Liver (tissue), 3 donors: ENCODE measurements at regions not wholly inside any gene's neighbourhood (a gene's known extent, or its start where the extent isn't known, plus 50 kb on each side); places are given as distances from the start of the nearest gene placed in this dataset.

Source experiments
- EGR1 ChIP-seq, 2 donors: IDR thresholded peaks; 2 replicates each; pipeline ENCODE4 v1.6.1; 2016 to 2018; ENCODE audit warnings: antibody characterized with exemption in 2 of 2, low read depth in 2 of 2
- SP1 ChIP-seq: IDR thresholded peaks from 2 replicates; pipeline ENCODE4 v1.6.1; 2018; ENCODE audit warnings: antibody characterized with exemption, mild to moderate bottlenecking
- TAF1 ChIP-seq: conservative IDR thresholded peaks from 2 replicates; pipeline ENCODE4 v1.6.1; 2016; ENCODE audit warnings: antibody characterized with exemption, mild to moderate bottlenecking
- TF ChIP-seq, protein P1 (sequence below): IDR thresholded peaks from 2 replicates; pipeline ENCODE4 v1.6.1; 2016; ENCODE audit warnings: antibody characterized with exemption
- TF ChIP-seq, protein P2 (sequence below): fragments of 150-350 bp; IDR thresholded peaks from 2 replicates; pipeline ENCODE4 v1.5.1; 2017; ENCODE audit warnings: improper control_type of control experiment, low read depth, low read length; ENCODE audit not compliant: missing input control
- TF ChIP-seq, protein P3 (sequence below): IDR thresholded peaks from 2 replicates; pipeline ENCODE4 v1.6.1; 2016; ENCODE audit warnings: antibody characterized with exemption
- TF ChIP-seq, protein P4 (sequence below): IDR thresholded peaks from 2 replicates; pipeline ENCODE4 v1.6.1; 2016; ENCODE audit warnings: antibody characterized with exemption, mild to moderate bottlenecking
- TF ChIP-seq, protein P5 (sequence below): IDR thresholded peaks from 2 replicates; pipeline ENCODE4 v1.6.1; 2016; ENCODE audit warnings: antibody characterized with exemption
- donor health status: healthy.
- donor health status: healthy.

DNA sequence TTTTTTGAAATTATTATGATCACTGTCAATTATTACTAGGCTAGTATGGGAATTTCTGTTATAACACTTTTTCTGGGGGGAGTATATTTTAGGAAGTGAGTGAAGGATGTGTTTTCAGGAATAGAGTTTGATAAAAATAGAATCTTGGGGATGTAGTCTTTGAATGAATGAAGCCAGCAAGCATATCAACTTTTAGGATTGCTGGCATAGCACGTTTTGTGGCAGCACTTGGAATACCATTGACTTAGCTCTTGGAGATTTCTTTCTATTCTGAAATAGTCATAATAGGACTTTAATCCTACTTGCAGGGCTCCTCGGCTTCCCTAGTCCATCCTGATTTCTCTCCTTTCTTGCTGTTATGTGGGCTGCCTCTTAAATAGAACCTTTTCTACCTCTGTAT is 141.6 kb downstream of the DACT1 start:
- TF ChIP-seq, protein P1, sequence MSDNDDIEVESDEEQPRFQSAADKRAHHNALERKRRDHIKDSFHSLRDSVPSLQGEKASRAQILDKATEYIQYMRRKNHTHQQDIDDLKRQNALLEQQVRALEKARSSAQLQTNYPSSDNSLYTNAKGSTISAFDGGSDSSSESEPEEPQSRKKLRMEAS = no peak
- TF ChIP-seq, protein P2, sequence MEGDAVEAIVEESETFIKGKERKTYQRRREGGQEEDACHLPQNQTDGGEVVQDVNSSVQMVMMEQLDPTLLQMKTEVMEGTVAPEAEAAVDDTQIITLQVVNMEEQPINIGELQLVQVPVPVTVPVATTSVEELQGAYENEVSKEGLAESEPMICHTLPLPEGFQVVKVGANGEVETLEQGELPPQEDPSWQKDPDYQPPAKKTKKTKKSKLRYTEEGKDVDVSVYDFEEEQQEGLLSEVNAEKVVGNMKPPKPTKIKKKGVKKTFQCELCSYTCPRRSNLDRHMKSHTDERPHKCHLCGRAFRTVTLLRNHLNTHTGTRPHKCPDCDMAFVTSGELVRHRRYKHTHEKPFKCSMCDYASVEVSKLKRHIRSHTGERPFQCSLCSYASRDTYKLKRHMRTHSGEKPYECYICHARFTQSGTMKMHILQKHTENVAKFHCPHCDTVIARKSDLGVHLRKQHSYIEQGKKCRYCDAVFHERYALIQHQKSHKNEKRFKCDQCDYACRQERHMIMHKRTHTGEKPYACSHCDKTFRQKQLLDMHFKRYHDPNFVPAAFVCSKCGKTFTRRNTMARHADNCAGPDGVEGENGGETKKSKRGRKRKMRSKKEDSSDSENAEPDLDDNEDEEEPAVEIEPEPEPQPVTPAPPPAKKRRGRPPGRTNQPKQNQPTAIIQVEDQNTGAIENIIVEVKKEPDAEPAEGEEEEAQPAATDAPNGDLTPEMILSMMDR = no peak
- TF ChIP-seq, protein P3, sequence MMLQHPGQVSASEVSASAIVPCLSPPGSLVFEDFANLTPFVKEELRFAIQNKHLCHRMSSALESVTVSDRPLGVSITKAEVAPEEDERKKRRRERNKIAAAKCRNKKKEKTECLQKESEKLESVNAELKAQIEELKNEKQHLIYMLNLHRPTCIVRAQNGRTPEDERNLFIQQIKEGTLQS = no peak
- TF ChIP-seq, protein P4, sequence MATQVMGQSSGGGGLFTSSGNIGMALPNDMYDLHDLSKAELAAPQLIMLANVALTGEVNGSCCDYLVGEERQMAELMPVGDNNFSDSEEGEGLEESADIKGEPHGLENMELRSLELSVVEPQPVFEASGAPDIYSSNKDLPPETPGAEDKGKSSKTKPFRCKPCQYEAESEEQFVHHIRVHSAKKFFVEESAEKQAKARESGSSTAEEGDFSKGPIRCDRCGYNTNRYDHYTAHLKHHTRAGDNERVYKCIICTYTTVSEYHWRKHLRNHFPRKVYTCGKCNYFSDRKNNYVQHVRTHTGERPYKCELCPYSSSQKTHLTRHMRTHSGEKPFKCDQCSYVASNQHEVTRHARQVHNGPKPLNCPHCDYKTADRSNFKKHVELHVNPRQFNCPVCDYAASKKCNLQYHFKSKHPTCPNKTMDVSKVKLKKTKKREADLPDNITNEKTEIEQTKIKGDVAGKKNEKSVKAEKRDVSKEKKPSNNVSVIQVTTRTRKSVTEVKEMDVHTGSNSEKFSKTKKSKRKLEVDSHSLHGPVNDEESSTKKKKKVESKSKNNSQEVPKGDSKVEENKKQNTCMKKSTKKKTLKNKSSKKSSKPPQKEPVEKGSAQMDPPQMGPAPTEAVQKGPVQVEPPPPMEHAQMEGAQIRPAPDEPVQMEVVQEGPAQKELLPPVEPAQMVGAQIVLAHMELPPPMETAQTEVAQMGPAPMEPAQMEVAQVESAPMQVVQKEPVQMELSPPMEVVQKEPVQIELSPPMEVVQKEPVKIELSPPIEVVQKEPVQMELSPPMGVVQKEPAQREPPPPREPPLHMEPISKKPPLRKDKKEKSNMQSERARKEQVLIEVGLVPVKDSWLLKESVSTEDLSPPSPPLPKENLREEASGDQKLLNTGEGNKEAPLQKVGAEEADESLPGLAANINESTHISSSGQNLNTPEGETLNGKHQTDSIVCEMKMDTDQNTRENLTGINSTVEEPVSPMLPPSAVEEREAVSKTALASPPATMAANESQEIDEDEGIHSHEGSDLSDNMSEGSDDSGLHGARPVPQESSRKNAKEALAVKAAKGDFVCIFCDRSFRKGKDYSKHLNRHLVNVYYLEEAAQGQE = no peak
- TF ChIP-seq SP1 (no peak), EGR1 (IDR thresholded peaks at IDR 0.05; ENCODE audit: low read depth in 2 of 2) (no peak), TAF1 (no peak)
- TF ChIP-seq, protein P5, sequence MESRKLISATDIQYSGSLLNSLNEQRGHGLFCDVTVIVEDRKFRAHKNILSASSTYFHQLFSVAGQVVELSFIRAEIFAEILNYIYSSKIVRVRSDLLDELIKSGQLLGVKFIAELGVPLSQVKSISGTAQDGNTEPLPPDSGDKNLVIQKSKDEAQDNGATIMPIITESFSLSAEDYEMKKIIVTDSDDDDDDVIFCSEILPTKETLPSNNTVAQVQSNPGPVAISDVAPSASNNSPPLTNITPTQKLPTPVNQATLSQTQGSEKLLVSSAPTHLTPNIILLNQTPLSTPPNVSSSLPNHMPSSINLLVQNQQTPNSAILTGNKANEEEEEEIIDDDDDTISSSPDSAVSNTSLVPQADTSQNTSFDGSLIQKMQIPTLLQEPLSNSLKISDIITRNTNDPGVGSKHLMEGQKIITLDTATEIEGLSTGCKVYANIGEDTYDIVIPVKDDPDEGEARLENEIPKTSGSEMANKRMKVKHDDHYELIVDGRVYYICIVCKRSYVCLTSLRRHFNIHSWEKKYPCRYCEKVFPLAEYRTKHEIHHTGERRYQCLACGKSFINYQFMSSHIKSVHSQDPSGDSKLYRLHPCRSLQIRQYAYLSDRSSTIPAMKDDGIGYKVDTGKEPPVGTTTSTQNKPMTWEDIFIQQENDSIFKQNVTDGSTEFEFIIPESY = no peak
